Stimulated activated memory B cell treated with anti-CD40 and anti-IgM and Interleukin-4, amounts not matched to agents 10 μg/mL and 1 μg/mL and 100 μg/mL, for 72 hours (primary cell): ENCODE measurements at regions not wholly inside any gene's neighbourhood (a gene's known extent, or its start where the extent isn't known, plus 50 kb on each side); places are given as distances from the start of the nearest gene placed in this dataset.

Source experiments
- ATAC-seq: fragments of 150-1000 bp; cut with Tn5 transposase; 2 replicates; pipeline ENCODE4 v1.10.0; 2021
- H3K27ac Mint-ChIP-seq: one replicate; pipeline ENCODE4 v1.8.0; 2022; ENCODE audit warnings: mild to moderate bottlenecking, mixed read lengths
- H3K27me3 Mint-ChIP-seq: one replicate; pipeline ENCODE4 v1.8.0; 2022; ENCODE audit warnings: mixed read lengths
- H3K36me3 Mint-ChIP-seq: one replicate; pipeline ENCODE4 v1.8.0; 2022; ENCODE audit warnings: mixed read lengths
- H3K4me1 Mint-ChIP-seq: one replicate; pipeline ENCODE4 v1.8.0; 2022; ENCODE audit warnings: mixed read lengths
- H3K4me3 Mint-ChIP-seq: one replicate; pipeline ENCODE4 v1.8.0; 2022; ENCODE audit warnings: mild to moderate bottlenecking, moderate library complexity, mixed read lengths
- H3K9me3 Mint-ChIP-seq: one replicate; pipeline ENCODE4 v1.8.0; 2022; ENCODE audit warnings: mixed read lengths

DNA sequence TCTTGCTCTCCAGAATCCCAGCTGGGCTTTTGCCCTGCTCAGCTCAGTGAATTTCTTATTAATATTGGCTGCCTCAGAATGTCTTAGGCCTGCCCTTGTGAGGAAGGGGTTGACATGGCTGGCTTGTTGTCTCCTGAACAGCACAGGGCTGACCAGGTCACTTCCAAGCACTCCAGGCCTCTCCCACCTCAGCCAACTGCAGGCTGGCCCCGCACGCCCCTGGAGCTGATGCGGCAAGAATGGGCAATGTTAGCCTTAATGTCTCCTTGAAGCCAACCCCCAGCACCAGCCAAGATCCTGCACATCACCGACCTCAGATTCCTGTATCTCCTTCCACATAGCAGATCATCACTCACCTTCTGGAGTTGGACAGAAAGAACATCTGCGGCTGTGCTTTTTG, 598.6 kb downstream of the AJAP1 start:
- ATAC-seq, result no peak
- H3K4me3 Mint-ChIP-seq, result no peak overlapping the region
- no peaks in the 10 kb centered on the region for H3K36me3 Mint-ChIP-seq
- H3K9me3 Mint-ChIP-seq, result peaks cover 4% of the 10 kb centered on the region
- no peaks in the 10 kb centered on the region for H3K4me1 Mint-ChIP-seq
- no peaks in the 10 kb centered on the region for H3K27me3 Mint-ChIP-seq
- no peak overlapping the region for H3K27ac Mint-ChIP-seq

DNA sequence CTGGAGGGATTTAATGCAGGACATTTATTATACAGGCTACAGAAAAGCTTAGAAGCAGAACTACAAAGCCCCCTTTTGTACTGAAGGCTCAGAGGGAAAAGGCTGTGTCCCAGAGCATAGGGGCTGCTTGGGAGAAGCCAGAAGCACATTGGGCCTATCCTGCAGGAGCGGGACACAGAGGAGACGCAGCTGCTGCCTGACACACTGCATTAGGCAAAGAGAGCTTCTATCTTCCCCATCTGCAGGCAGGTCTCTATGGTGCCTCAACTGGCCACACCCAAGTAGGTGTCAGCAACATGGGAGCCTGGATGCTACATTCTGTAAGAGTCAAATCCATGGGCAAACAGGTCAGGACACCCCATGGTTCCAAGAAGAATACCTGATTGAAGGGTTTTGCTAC, 595.9 kb downstream of the AJAP1 start:
- H3K4me3 Mint-ChIP-seq, result no peak overlapping the region
- H3K27ac Mint-ChIP-seq, result no peak overlapping the region
- ATAC-seq, result no peak

DNA sequence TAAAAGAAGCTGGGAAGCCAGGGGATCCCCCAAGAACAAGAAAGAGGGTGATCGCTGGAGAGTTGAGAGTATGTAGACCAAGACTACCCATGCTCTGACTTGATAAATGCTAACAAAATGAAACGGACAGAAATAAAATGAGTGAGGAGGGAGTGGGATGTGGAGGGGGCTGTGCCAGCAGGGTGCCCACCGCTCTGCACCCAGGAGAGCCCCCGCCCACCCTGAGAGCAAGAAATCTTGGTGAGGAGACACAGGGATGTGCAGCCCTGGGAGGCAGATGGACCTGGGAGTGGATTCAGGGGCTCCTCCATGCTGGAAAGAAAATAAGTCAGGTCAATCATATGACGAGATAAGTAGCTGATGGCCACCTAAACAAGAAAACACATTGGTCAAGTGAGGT, 590.9 kb downstream of the AJAP1 start:
- H3K4me3 Mint-ChIP-seq, result no peak overlapping the region
- peaks cover 11% of the 10 kb centered on the region for H3K9me3 Mint-ChIP-seq
- no peaks in the 10 kb centered on the region for H3K36me3 Mint-ChIP-seq
- no peak overlapping the region for H3K27ac Mint-ChIP-seq
- no peaks in the 10 kb centered on the region for H3K27me3 Mint-ChIP-seq
- H3K4me1 Mint-ChIP-seq, result no peaks in the 10 kb centered on the region
- ATAC-seq, result no peak

More for the DNA sequence above, 595.9 kb downstream of the AJAP1 start:
- Mint-ChIP-seq H3K9me3 (peaks cover 13% of the 10 kb centered on the region), H3K4me1 (no peaks in the 10 kb centered on the region), H3K27me3 (no peaks in the 10 kb centered on the region), H3K36me3 (no peaks in the 10 kb centered on the region)

DNA sequence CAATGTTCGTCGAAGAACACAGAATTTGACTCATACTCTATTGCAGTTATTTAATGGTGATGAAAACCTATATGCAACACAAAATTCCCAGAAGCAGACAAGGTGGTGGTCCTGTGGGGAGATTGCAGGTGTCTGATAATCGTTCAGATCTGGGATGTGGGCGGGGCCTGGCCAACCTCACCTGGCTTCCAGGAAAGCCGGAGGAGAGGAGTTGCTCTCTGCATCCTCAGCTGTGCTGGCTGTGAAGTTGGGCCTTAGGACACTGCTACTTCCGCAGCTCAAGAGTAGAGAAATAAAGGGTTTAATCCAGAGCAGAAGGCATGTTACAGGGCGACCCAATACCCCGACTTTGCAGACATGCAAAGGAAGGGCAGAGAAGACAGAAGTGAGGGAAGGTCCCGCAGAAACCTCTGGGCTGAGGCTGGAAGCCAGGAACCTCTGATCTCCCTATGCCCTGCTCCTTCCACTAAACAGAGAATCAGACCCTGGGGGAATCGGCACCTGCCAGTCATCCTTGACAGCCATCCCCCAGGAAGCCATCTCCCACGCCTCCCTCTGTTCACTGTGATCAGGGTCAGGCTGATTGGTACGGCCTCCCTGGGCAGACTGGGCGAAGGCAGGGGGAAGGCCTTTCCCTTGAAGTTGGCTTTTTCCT, 590.3 kb downstream of the AJAP1 start:
- no peak for ATAC-seq
- H3K27ac Mint-ChIP-seq, result no peak overlapping the region
- H3K36me3 Mint-ChIP-seq, result no peaks in the 10 kb centered on the region
- H3K27me3 Mint-ChIP-seq, result no peaks in the 10 kb centered on the region
- H3K9me3 Mint-ChIP-seq, result peaks cover 11% of the 10 kb centered on the region
- H3K4me3 Mint-ChIP-seq, result no peak overlapping the region
- H3K4me1 Mint-ChIP-seq, result no peaks in the 10 kb centered on the region

DNA sequence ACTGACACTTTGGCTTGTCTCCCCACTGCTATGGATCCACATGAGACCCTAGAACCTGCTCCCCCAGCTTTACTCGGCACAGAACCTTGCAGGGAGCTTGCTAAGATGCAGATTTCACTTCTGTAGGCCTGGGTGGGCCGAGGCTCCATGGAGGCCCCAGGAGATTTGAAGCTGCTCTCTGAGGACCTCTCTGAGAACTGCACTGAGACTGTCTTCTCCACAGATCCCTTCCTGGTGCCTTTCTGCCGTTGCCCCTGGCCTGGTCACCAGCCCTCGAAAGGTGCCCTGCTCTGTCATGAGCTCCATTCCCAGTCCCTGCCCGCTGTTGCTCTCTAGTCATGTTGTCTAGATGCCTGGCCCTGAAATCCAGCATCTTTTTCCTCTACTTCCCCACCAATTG, 588.4 kb downstream of the AJAP1 start:
- peaks cover 18% of the 10 kb centered on the region for H3K9me3 Mint-ChIP-seq
- no peaks in the 10 kb centered on the region for H3K4me1 Mint-ChIP-seq
- no peaks in the 10 kb centered on the region for H3K27me3 Mint-ChIP-seq
- no peak overlapping the region for H3K4me3 Mint-ChIP-seq
- H3K27ac Mint-ChIP-seq, result no peak overlapping the region
- H3K36me3 Mint-ChIP-seq, result no peaks in the 10 kb centered on the region
- no peak for ATAC-seq

DNA sequence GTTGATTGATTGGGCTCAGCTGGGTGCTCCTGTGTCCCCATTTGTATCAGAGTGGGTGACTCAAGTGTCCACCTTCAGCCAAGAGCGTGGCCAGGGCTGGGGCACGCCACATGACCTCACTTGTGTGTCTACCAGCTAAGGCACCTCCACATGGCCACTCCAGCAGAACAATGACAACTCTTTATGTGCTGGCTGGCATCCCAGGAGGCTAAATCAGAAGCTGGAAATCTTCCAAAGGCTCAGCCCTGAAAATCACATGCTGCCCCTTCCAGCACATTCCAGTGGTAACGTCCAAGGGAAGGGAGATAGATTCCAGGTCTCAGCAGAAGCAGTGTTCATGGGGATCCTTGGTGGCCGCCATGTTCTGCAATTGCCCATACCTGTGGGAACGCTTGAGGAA, 585.5 kb downstream of the AJAP1 start:
- H3K9me3 Mint-ChIP-seq, result peaks cover 7% of the 10 kb centered on the region
- no peaks in the 10 kb centered on the region for H3K36me3 Mint-ChIP-seq
- no peak overlapping the region for H3K4me3 Mint-ChIP-seq
- H3K27ac Mint-ChIP-seq, result no peak overlapping the region
- no peak for ATAC-seq
- H3K27me3 Mint-ChIP-seq, result no peaks in the 10 kb centered on the region
- no peaks in the 10 kb centered on the region for H3K4me1 Mint-ChIP-seq

DNA sequence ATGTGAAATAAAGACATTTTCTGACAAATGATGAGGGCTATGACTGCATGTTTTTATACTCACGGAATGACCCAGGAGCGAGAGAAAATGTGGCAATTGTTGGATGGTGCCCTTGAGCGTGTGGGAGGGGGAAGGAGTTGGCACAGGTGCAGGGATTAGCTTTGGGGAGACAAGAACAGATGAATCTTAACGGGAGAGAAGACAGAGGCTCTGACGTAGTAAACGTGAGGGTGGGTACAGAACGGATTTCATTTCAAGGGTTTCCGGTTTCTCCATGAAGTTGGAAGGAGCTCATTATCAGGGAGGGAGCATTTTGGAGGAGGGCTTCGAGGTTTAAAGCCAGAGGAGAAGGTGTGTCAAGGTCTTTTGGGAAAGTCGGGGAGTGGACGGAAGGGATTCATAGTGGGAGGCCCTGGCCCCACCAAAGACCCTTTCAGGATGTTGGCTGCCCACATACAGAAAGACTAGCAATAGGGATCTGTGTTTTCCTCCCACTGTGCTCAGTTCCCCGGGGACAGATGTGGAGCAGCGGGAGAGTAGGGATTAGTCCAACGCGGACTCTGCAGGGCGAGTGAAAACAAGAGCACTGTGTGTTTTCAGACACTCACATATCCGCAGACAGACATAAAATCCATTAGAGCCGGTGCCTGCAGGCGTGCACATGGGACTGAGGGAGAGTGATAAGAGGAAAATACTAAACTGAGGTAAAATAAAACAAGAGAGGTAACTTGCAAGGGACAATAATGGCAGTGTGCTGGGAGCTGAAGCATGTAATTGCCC, 584.1 kb downstream of the AJAP1 start:
- H3K27ac Mint-ChIP-seq, result no peak overlapping the region
- H3K36me3 Mint-ChIP-seq, result no peaks in the 10 kb centered on the region
- no peak overlapping the region for H3K4me3 Mint-ChIP-seq
- H3K4me1 Mint-ChIP-seq, result no peaks in the 10 kb centered on the region
- peaks cover 15% of the 10 kb centered on the region for H3K9me3 Mint-ChIP-seq
- ATAC-seq, result no peak
- no peaks in the 10 kb centered on the region for H3K27me3 Mint-ChIP-seq

DNA sequence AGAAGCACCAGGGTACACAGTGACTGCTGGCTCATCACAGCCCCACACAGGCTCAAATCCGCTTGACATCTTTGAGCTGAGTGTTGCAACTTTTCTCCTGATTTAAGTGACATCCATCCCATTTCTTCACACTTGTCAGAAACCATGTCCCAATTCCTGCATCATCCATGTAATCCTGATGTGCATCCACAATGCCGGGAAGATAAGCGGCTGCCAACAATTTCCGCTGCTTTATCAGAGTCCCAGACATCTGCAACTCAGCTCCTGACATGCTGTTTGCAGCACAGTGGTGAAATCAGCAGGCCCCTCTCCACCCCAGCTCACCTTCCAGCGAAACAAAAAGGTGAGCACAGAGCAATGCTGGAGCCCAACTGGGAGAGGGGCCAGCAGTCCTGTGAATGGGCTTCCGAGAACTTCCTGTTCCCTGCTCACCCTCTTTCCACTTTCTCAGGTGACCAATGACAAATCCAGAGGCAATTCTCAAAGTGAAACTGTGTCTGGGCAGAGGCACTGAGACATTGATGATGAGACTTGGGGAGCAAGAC, 581.0 kb downstream of the AJAP1 start:
- Mint-ChIP-seq H3K9me3 (peaks cover 22% of the 10 kb centered on the region), H3K27ac (no peak overlapping the region), H3K36me3 (no peaks in the 10 kb centered on the region), H3K4me1 (no peaks in the 10 kb centered on the region), H3K4me3 (no peak overlapping the region), H3K27me3 (no peaks in the 10 kb centered on the region)
- ATAC-seq, result no peak

DNA sequence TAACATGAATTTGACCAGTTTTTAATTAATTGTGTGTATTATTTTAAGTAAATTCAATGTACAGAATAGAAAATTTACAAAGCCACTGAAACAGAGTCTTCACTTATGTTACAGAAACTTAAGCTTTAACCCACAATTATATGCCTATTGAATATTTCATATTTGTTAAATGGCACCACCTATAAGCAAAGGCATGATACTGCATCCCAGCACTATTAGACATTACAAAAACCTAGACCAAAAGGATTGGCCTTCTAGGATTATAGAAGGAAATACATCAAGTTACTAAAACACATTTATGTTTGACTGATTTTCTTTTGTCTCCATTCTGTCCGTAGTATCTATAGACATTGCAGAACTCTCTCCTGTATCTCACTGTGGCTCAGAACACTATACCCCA, 578.1 kb downstream of the AJAP1 start:
- peaks cover 19% of the 10 kb centered on the region for H3K27me3 Mint-ChIP-seq
- H3K4me3 Mint-ChIP-seq, result no peak overlapping the region
- no peak for ATAC-seq
- H3K27ac Mint-ChIP-seq, result no peak overlapping the region
- no peaks in the 10 kb centered on the region for H3K36me3 Mint-ChIP-seq
- peaks cover 16% of the 10 kb centered on the region for H3K9me3 Mint-ChIP-seq
- no peaks in the 10 kb centered on the region for H3K4me1 Mint-ChIP-seq

DNA sequence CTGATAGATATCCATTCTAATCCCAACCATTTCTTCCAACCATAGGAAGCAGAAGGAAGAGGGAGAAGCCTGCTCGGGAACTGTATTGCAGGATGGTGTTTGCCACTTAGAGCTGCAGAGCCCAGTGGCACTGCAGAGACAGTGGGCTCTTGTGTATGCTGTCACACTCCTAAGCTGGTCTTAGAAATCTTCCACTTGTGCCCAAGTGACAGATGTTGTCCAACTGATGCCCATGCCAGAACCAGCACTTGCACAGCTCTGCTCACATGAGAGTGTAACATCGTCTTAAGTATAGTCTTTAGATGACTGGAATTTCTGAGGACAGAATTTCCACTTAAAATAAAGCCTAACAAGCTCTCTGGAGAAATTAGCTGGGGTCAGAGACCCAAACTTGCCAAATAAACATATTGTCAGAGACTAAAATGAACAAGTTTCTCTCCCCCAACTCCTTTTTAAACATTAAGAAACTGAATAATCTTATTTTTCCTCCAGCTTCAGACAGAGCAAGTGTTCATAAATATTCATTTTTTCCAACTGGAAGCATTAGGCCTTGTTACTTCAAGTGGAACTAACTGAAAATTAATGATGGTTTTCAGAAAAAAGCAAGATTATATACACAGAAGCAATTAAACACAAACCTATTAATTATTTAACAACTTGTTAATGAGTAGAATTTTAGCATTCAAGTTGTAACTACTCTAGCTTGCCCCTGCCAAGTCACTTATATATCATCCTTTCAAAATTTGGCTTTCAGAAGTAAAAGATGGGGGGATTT, 577.3 kb downstream of the AJAP1 start:
- H3K27me3 Mint-ChIP-seq, result peaks cover 20% of the 10 kb centered on the region
- H3K27ac Mint-ChIP-seq, result no peak overlapping the region
- no peaks in the 10 kb centered on the region for H3K4me1 Mint-ChIP-seq
- no peak overlapping the region for H3K4me3 Mint-ChIP-seq
- peaks cover 16% of the 10 kb centered on the region for H3K9me3 Mint-ChIP-seq
- no peaks in the 10 kb centered on the region for H3K36me3 Mint-ChIP-seq
- no peak for ATAC-seq

DNA sequence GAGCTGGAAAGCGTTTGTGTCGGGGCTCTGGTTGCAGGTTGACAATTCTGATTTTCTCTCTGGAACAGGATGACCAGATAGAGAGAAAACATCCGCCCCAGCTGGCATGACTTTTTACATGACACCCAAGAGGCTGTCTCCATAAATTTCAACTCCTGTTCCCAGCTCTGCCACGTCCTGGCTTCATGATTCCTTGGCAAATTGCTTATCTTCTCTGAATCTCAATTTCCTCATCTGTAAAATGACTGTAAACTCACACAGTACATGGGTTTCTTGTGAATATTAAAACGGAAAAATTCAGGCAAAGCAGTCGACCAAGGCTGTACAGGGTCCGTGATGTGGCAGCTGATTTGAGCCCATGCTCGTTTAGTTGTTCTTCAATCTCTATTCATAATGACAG, 572.7 kb downstream of the AJAP1 start:
- no peak for ATAC-seq
- no peak overlapping the region for H3K4me3 Mint-ChIP-seq
- H3K27ac Mint-ChIP-seq, result no peak overlapping the region
- H3K27me3 Mint-ChIP-seq, result peaks cover 20% of the 10 kb centered on the region
- H3K9me3 Mint-ChIP-seq, result no peaks in the 10 kb centered on the region
- H3K4me1 Mint-ChIP-seq, result no peaks in the 10 kb centered on the region
- H3K36me3 Mint-ChIP-seq, result no peaks in the 10 kb centered on the region

DNA sequence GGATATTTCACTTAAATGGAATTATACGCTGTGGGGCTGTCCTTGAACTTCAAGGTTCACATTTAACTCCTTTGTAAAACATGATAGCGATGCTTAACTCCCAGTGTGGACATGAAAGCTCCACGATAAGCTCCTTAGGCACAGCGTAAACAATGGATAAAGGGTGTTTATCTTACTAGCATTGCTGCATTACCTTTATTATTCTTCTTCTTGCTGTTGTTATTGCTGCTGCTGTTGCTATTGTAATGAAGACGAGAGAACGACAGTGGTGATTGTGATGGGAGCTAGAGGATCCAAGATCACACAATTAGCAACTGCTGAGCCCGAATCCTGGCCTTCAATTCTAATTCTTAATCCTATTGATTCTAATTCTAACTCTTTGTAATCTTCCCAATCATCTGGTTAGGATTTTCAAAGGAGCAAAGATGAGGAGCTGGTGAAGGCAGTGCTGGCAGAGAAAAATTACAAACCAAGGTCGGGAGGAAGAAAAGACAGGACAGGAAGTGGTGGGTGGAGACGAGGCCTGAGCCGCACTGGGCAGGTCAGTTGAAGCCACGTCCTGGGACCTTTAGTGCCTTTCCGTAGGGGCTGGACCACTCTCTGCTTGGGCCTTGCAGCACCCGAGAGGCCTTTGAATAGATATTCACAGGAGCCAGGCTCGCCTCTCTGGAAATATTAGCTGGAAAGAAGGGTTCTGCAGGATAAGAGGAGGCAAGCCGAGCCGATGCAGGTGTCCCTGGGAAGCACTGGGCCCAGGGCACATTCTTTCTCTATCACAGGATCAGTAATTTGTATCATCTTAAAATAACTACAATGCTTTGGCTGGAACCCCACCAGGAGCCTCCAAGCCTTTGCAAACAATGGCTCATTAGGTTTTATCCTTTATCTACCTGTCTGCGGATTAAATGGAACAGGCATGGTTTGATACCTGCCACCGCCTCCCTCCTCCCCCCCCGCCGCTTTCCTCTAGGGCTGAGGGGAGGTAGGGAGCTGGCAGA, 571.6 kb downstream of the AJAP1 start:
- Mint-ChIP-seq H3K4me1 (no peaks in the 10 kb centered on the region), H3K36me3 (no peaks in the 10 kb centered on the region), H3K4me3 (no peak overlapping the region), H3K27me3 (peaks cover 20% of the 10 kb centered on the region), H3K27ac (no peak overlapping the region), H3K9me3 (no peaks in the 10 kb centered on the region)
- no peak for ATAC-seq

DNA sequence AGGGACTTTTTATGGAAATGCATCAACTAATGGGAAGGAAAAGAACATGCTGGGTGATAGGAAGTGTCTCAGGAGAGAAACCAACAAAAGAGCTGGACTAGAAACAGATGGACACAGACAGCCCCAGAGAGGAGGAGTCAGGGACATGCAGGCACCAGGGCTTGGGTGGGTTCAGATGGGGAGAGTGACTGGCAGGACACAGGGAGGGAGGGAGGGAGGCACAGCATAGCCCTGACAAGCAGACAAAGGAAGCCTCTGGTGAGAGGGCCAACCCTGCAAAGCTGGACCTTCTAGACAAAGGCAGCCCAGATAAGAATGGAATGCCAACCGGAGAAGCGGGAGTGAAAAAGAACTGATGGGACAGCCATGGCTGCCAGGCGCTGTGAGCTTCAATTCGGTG, 568.8 kb downstream of the AJAP1 start:
- Mint-ChIP-seq H3K27me3 (peaks cover 8% of the 10 kb centered on the region), H3K27ac (no peak overlapping the region), H3K4me1 (no peaks in the 10 kb centered on the region), H3K4me3 (no peak overlapping the region), H3K36me3 (no peaks in the 10 kb centered on the region), H3K9me3 (no peaks in the 10 kb centered on the region)
- no peak for ATAC-seq

DNA sequence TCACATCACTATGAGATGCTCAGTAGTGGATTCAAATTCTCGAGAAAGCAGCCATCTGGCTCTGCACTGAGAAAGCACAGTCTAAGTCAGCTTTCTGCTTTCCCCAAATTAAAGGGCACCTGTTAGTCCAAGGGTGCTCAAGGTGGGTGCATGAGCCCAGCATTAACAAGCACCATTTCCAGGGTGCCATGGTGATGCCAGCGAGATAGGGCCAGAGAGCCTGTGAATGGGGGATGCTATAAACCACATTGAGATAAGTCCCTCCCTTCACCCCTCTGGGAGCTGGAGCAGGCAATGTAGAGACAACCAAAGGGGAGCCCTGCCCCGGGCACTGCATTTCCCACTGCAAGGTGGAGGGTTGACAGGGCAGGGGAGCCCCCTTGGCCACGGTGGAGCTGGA, 568.2 kb downstream of the AJAP1 start:
- ATAC-seq, result no peak
- Mint-ChIP-seq H3K9me3 (no peaks in the 10 kb centered on the region), H3K36me3 (no peaks in the 10 kb centered on the region), H3K27ac (no peak overlapping the region), H3K27me3 (peaks cover 7% of the 10 kb centered on the region), H3K4me1 (no peaks in the 10 kb centered on the region), H3K4me3 (no peak overlapping the region)
